Neural cell (in vitro differentiated cells): ENCODE measurements at regions not wholly inside any gene's neighbourhood (a gene's known extent, or its start where the extent isn't known, plus 50 kb on each side); places are given as distances from the start of the nearest gene placed in this dataset.

Experiments used
- H2AFZ ChIP-seq: fragments of 200-600, 300-800 bp; sonication (generic), shearing (Covaris generic); 2 replicates; pipeline ENCODE4 v1.6.0; 2014; ENCODE audit warnings: low read depth, mild to moderate bottlenecking, antibody characterized with exemption, low read length, moderate library complexity
- H3F3A ChIP-seq: fragments of 200-600 bp; shearing (Covaris generic); 2 replicates; pipeline ENCODE4 v1.6.1; 2016; ENCODE audit warnings: mild to moderate bottlenecking, moderate library complexity, mixed read lengths, antibody characterized with exemption, low read length; ENCODE audit not compliant: insufficient read depth, poor library complexity, severe bottlenecking
- H3K27ac ChIP-seq: fragments of 200-600, 300-800 bp; sonication (generic), shearing (Covaris generic); 2 replicates; pipeline ENCODE4 v1.5.1; 2014; ENCODE audit warnings: mild to moderate bottlenecking, low read length, moderate library complexity
- H3K27me3 ChIP-seq: fragments of 300-800, 200-600 bp; sonication (generic), shearing (Covaris generic); 2 replicates; pipeline ENCODE4 v1.6.0; 2014; ENCODE audit warnings: mild to moderate bottlenecking, low read depth, low read length, moderate library complexity; ENCODE audit not compliant: insufficient read depth
- H3K36me3 ChIP-seq: fragments of 300-800, 200-600 bp; sonication (generic), shearing (Covaris generic); 2 replicates; pipeline ENCODE4 v1.5.1; 2014; ENCODE audit warnings: mild to moderate bottlenecking, antibody characterized with exemption, low read length, moderate library complexity; ENCODE audit not compliant: insufficient read depth
- H3K4me2 ChIP-seq: fragments of 300-800, 200-600 bp; sonication (generic), shearing (Covaris generic); 2 replicates; pipeline ENCODE4 v1.6.0; 2014; ENCODE audit warnings: mild to moderate bottlenecking, low read length
- H3K4me3 ChIP-seq: fragments of 300-800, 200-600 bp; sonication (generic), shearing (Covaris generic); 2 replicates; pipeline ENCODE4 v1.5.1; 2014; ENCODE audit warnings: mild to moderate bottlenecking, low read length, moderate library complexity
- H3K79me2 ChIP-seq: fragments of 200-600 bp; shearing (Covaris generic); replicated peaks from 2 replicates; pipeline ENCODE4 v1.6.0; 2014; ENCODE audit warnings: mild to moderate bottlenecking, low read length, moderate library complexity; ENCODE audit not compliant: insufficient read depth
- H3K9ac ChIP-seq: fragments of 300-800, 200-600 bp; sonication (generic), shearing (Covaris generic); 2 replicates; pipeline ENCODE4 v1.6.1; 2016; ENCODE audit warnings: mild to moderate bottlenecking, low read length, mixed read lengths
- H3K9me2 ChIP-seq: fragments of 200-600 bp; shearing (Covaris generic); 2 replicates; pipeline ENCODE4 v1.6.1; 2016; ENCODE audit warnings: mild to moderate bottlenecking, low read length, mixed read lengths; ENCODE audit not compliant: insufficient read depth
- H3K9me3 ChIP-seq: fragments of 200-600, 300-800 bp; sonication (generic), shearing (Covaris generic); 2 replicates; pipeline ENCODE4 v1.6.1; 2016; ENCODE audit warnings: mild to moderate bottlenecking, mixed run types, low read length, moderate library complexity, mixed read lengths
- H4K20me1 ChIP-seq: fragments of 200-600 bp; shearing (Covaris generic); 2 replicates; pipeline ENCODE4 v1.6.1; 2016; ENCODE audit warnings: mild to moderate bottlenecking, mixed run types; ENCODE audit not compliant: insufficient read depth
- EP300 ChIP-seq: fragments of 450-650 bp; conservative IDR thresholded peaks from 2 replicates; pipeline ENCODE4 v1.6.1; 2014; ENCODE audit warnings: antibody characterized with exemption, mild to moderate bottlenecking, moderate library complexity; ENCODE audit not compliant: poor library complexity, severe bottlenecking
- EZH2 ChIP-seq: fragments of 200-600, 300-800 bp; shearing (Covaris generic), sonication (generic); IDR thresholded peaks from 2 replicates; pipeline ENCODE4 v1.6.1; 2014; ENCODE audit warnings: antibody characterized with exemption, low read length, borderline replicate concordance, mild to moderate bottlenecking; ENCODE audit not compliant: insufficient read depth, poor library complexity, severe bottlenecking
- MXI1 ChIP-seq: fragments of 450-650 bp; conservative IDR thresholded peaks from 2 replicates; pipeline ENCODE4 v1.6.1; 2014; ENCODE audit warnings: antibody characterized with exemption, mild to moderate bottlenecking; ENCODE audit not compliant: poor library complexity, severe bottlenecking
- POLR2AphosphoS5 ChIP-seq: IDR thresholded peaks from 2 replicates; pipeline ENCODE4 v1.6.1; 2012
- RAD21 ChIP-seq: fragments of 450-650 bp; conservative IDR thresholded peaks from 2 replicates; pipeline ENCODE4 v1.6.1; 2014; ENCODE audit warnings: antibody characterized with exemption, mild to moderate bottlenecking, moderate library complexity
- SMC3 ChIP-seq: fragments of 450-650 bp; conservative IDR thresholded peaks from 2 replicates; pipeline ENCODE4 v1.6.1; 2014; ENCODE audit warnings: antibody characterized with exemption, mild to moderate bottlenecking, moderate library complexity; ENCODE audit not compliant: poor library complexity
- TAF1 ChIP-seq: IDR thresholded peaks from 2 replicates; pipeline ENCODE4 v1.6.1; 2012; ENCODE audit warnings: low read depth
- TF ChIP-seq, protein P1 (sequence below): IDR thresholded peaks from 2 replicates; pipeline ENCODE4 v1.6.1; 2012; ENCODE audit warnings: borderline replicate concordance
- TF ChIP-seq, protein P2 (sequence below): fragments of 450-650 bp; IDR thresholded peaks from 2 replicates; pipeline ENCODE4 v1.5.1; 2014; ENCODE audit warnings: antibody characterized with exemption, mild to moderate bottlenecking, moderate library complexity; ENCODE audit not compliant: poor library complexity, severe bottlenecking

DNA sequence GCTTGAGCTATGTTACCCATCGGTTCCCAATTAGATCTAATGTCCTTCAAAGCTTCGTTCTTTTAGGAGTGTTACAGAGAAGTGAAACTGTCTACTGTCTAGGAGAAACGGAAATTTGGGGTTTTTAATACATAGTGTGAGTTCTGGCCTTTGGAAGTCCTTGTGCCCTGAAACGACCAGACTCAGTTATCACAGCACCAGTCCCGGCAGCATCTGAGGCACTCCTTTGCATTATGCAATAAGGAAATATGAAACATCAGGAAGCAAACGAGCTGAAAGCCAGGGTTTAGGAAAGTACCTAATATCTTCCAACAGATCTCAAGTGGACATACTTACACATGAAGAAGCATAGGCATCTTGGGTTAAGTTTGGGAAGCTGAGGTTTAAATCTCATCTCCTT is 61.8 kb upstream of the ADGRF1 start:
- Histone ChIP-seq H3K9me3 (no peaks in the 10 kb centered on the region), H3K79me2 (no peaks in the 10 kb centered on the region), H3F3A (no peaks in the 10 kb centered on the region), H3K4me2 (no peak overlapping the region), H3K9ac (no peak overlapping the region), H3K9me2 (no peaks in the 10 kb centered on the region), H3K27ac (no peak overlapping the region), H3K27me3 (no peaks in the 10 kb centered on the region), H2AFZ (no peak overlapping the region), H3K4me3 (no peak overlapping the region), H3K36me3 (no peaks in the 10 kb centered on the region), H4K20me1 (no peaks in the 10 kb centered on the region)
- TF ChIP-seq EZH2 (no peak), EP300 (no peak), RAD21 (no peak), MXI1 (no peak), POLR2AphosphoS5 (no peak), TAF1 (no peak), SMC3 (no peak)
- TF ChIP-seq, protein P1, sequence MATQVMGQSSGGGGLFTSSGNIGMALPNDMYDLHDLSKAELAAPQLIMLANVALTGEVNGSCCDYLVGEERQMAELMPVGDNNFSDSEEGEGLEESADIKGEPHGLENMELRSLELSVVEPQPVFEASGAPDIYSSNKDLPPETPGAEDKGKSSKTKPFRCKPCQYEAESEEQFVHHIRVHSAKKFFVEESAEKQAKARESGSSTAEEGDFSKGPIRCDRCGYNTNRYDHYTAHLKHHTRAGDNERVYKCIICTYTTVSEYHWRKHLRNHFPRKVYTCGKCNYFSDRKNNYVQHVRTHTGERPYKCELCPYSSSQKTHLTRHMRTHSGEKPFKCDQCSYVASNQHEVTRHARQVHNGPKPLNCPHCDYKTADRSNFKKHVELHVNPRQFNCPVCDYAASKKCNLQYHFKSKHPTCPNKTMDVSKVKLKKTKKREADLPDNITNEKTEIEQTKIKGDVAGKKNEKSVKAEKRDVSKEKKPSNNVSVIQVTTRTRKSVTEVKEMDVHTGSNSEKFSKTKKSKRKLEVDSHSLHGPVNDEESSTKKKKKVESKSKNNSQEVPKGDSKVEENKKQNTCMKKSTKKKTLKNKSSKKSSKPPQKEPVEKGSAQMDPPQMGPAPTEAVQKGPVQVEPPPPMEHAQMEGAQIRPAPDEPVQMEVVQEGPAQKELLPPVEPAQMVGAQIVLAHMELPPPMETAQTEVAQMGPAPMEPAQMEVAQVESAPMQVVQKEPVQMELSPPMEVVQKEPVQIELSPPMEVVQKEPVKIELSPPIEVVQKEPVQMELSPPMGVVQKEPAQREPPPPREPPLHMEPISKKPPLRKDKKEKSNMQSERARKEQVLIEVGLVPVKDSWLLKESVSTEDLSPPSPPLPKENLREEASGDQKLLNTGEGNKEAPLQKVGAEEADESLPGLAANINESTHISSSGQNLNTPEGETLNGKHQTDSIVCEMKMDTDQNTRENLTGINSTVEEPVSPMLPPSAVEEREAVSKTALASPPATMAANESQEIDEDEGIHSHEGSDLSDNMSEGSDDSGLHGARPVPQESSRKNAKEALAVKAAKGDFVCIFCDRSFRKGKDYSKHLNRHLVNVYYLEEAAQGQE = no peak
- TF ChIP-seq, protein P2, sequence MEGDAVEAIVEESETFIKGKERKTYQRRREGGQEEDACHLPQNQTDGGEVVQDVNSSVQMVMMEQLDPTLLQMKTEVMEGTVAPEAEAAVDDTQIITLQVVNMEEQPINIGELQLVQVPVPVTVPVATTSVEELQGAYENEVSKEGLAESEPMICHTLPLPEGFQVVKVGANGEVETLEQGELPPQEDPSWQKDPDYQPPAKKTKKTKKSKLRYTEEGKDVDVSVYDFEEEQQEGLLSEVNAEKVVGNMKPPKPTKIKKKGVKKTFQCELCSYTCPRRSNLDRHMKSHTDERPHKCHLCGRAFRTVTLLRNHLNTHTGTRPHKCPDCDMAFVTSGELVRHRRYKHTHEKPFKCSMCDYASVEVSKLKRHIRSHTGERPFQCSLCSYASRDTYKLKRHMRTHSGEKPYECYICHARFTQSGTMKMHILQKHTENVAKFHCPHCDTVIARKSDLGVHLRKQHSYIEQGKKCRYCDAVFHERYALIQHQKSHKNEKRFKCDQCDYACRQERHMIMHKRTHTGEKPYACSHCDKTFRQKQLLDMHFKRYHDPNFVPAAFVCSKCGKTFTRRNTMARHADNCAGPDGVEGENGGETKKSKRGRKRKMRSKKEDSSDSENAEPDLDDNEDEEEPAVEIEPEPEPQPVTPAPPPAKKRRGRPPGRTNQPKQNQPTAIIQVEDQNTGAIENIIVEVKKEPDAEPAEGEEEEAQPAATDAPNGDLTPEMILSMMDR = no peak

DNA sequence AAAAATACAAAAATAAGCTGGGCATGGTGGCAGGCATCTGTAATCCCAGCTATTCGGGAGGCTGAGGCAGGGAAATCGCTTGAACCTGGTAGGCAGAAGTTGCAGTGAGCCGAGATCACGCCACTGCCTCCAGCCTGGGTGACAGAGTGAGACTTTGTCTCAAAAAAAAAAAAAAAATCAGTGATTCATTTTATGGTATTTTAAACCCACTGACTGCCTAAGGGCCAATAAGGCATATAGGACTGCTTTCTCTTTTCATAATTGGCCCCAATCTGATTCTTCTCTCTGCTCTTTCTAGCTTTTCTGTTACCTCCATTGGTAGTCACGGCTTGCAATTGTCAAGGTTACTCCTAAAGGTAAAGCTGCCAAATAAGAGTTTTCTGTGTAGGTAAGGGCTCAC is 60.2 kb upstream of the ADGRF1 start:
- H3K79me2 ChIP-seq = no peaks in the 10 kb centered on the region
- no peaks in the 10 kb centered on the region for H3F3A ChIP-seq
- no peak overlapping the region for H3K4me2 ChIP-seq
- no peak overlapping the region for H2AFZ ChIP-seq
- H3K27me3 ChIP-seq = no peaks in the 10 kb centered on the region
- H3K9me3 ChIP-seq = no peaks in the 10 kb centered on the region
- TF ChIP-seq EZH2 (no peak), RAD21 (no peak)
- TF ChIP-seq, protein P2 = no peak
- TF ChIP-seq, protein P1 = no peak
- no peaks in the 10 kb centered on the region for H3K36me3 ChIP-seq
- H3K27ac ChIP-seq = no peak overlapping the region
- no peak overlapping the region for H3K9ac ChIP-seq
- no peak overlapping the region for H3K4me3 ChIP-seq
- H3K9me2 ChIP-seq = no peaks in the 10 kb centered on the region
- no peaks in the 10 kb centered on the region for H4K20me1 ChIP-seq
